BJ (cell line): ENCODE measurements at regions not wholly inside any gene's neighbourhood (a gene's known extent, or its start where the extent isn't known, plus 50 kb on each side); places are given as distances from the start of the nearest gene placed in this dataset.
"Not testable (repeated sequence)": the region's sequence is repeated elsewhere in the genome, so short reads cannot be mapped to it uniquely, and the experiment has no call there.

ENCODE experiments used
- CTCF ChIA-PET: fragments of 350-600 bp; formaldehyde crosslinking; extraction: SDS; loops from one replicate; lab custom pipeline; 2021; ENCODE audit warnings: antibody characterized with exemption, inconsistent platforms; lab: Yijun Ruan, JAX
- POLR2A ChIA-PET: fragments of 300-600 bp; sonication (Branson Sonifier 250); formaldehyde crosslinking; extraction: SDS; loops from one replicate; lab custom pipeline; 2021; ENCODE audit warnings: antibody characterized with exemption; lab: Charles Lee
- DNase-seq: peaks from one replicate; pipeline ENCODE4 v3.0.0-alpha.2; 2011; ENCODE audit warnings: low read depth
- H3K27me3 ChIP-seq: 2 replicates; pipeline ENCODE4 v1.6.0; 2011; ENCODE audit warnings: low read length; ENCODE audit not compliant: control insufficient read depth, insufficient read depth
- H3K36me3 ChIP-seq: 2 replicates; pipeline ENCODE4 v1.5.1; 2011; ENCODE audit warnings: low read length; ENCODE audit not compliant: control insufficient read depth, insufficient read depth
- H3K4me3 ChIP-seq: 2 replicates; pipeline ENCODE4 v1.5.1; 2011; ENCODE audit warnings: low read depth, mild to moderate bottlenecking, control low read depth, low read length
- CTCF ChIP-seq: IDR thresholded peaks from 2 replicates; pipeline ENCODE4 v1.5.1; 2011; ENCODE audit warnings: low read depth, mild to moderate bottlenecking, control low read depth, inconsistent platforms, low read length, moderate library complexity; ENCODE audit not compliant: insufficient read depth

- CTCF ChIA-PET, result no interaction called here
- H3K36me3 ChIP-seq, result no peaks in the 10 kb centered on the region
- DNase-seq, result no peak
- no peak for TF ChIP-seq CTCF
- no peaks in the 10 kb centered on the region for H3K27me3 ChIP-seq
- H3K4me3 ChIP-seq, result no peak overlapping the region
- POLR2A ChIA-PET, result no interaction called here
Observed at GRCh38 chr12:92237762-92238523, 92.3 kb upstream of the BTG1 start.

- no peak for DNase-seq
- ChIA-PET POLR2A (no interaction called here), CTCF (no interaction called here)
- Histone ChIP-seq H3K27me3 (no peaks in the 10 kb centered on the region), H3K36me3 (no peaks in the 10 kb centered on the region), H3K4me3 (no peak overlapping the region)
- TF ChIP-seq CTCF, result no peak
Observed at GRCh38 chr12:92237262-92237661, 91.6 kb upstream of the BTG1 start.

- Histone ChIP-seq H3K4me3 (no peak overlapping the region), H3K36me3 (no peaks in the 10 kb centered on the region), H3K27me3 (no peaks in the 10 kb centered on the region)
- ChIA-PET CTCF (no interaction called here), POLR2A (no interaction called here)
- TF ChIP-seq CTCF, result no peak
- no peak for DNase-seq
Observed at GRCh38 chr12:92235703-92236472, 90.2 kb upstream of the BTG1 start.

- TF ChIP-seq CTCF, result no peak
- H3K36me3 ChIP-seq, result no peaks in the 10 kb centered on the region
- ChIA-PET POLR2A (no interaction called here), CTCF (no interaction called here)
- no peak for DNase-seq
- H3K4me3 ChIP-seq, result no peak overlapping the region
- H3K27me3 ChIP-seq, result no peaks in the 10 kb centered on the region
Observed at GRCh38 chr12:92234533-92234932, 88.9 kb upstream of the BTG1 start.

- no peaks in the 10 kb centered on the region for H3K36me3 ChIP-seq
- POLR2A ChIA-PET, result no interaction called here
- no peaks in the 10 kb centered on the region for H3K27me3 ChIP-seq
- TF ChIP-seq CTCF, result no peak
- CTCF ChIA-PET, result interaction anchor here (1.0 kb wide), 1 partner anchor 10 kb away, joined by 3 read pairs; no protein-coding TSS in a partner anchor
- DNase-seq, result no peak
- no peak overlapping the region for H3K4me3 ChIP-seq
Observed at GRCh38 chr12:92233346-92234015, 87.8 kb upstream of the BTG1 start.

GRCh38 chr12:92232371-92232932 lies 86.8 kb upstream of the BTG1 start:
- POLR2A ChIA-PET, H3K27me3 ChIP-seq, H3K36me3 ChIP-seq, H3K4me3 ChIP-seq, CTCF ChIA-PET, DNase-seq: not testable (repeated sequence)

- H3K4me3 ChIP-seq, DNase-seq, H3K27me3 ChIP-seq, H3K36me3 ChIP-seq, POLR2A ChIA-PET, CTCF ChIA-PET: not testable (repeated sequence)
Observed at GRCh38 chr12:92231945-92232344, 86.3 kb upstream of the BTG1 start.
